SU-DHL-6 (cell line): ENCODE measurements at regions not wholly inside any gene's neighbourhood (a gene's known extent, or its start where the extent isn't known, plus 50 kb on each side); places are given as distances from the start of the nearest gene placed in this dataset.

Source experiments
- EZH2phosphoT487 ChIP-seq: fragments of 200-600 bp; sonication (generic), shearing (Covaris generic); conservative IDR thresholded peaks from 2 replicates; pipeline ENCODE4 v1.6.1; 2018; ENCODE audit warnings: mild to moderate bottlenecking, antibody characterized with exemption, low read length, moderate library complexity, mixed read lengths
- TF ChIP-seq, protein P1 (sequence below): fragments of 200-600 bp; sonication (generic); IDR thresholded peaks from one replicate; pipeline ENCODE4 v1.5.1; 2017; ENCODE audit warnings: antibody characterized with exemption, mild to moderate bottlenecking, low read length, moderate library complexity; ENCODE audit not compliant: insufficient read depth, poor library complexity, severe bottlenecking

GRCh38 chr4:129282293-129282692 lies 186.3 kb downstream of the C4orf33 start:
- TF ChIP-seq, protein P1, sequence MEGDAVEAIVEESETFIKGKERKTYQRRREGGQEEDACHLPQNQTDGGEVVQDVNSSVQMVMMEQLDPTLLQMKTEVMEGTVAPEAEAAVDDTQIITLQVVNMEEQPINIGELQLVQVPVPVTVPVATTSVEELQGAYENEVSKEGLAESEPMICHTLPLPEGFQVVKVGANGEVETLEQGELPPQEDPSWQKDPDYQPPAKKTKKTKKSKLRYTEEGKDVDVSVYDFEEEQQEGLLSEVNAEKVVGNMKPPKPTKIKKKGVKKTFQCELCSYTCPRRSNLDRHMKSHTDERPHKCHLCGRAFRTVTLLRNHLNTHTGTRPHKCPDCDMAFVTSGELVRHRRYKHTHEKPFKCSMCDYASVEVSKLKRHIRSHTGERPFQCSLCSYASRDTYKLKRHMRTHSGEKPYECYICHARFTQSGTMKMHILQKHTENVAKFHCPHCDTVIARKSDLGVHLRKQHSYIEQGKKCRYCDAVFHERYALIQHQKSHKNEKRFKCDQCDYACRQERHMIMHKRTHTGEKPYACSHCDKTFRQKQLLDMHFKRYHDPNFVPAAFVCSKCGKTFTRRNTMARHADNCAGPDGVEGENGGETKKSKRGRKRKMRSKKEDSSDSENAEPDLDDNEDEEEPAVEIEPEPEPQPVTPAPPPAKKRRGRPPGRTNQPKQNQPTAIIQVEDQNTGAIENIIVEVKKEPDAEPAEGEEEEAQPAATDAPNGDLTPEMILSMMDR: no peak
- TF ChIP-seq EZH2phosphoT487: no peak
